ENCODE measurements at regions not wholly inside any gene's neighbourhood (a gene's known extent, or its start where the extent isn't known, plus 50 kb on each side); places are given as distances from the start of the nearest gene placed in this dataset.
"Not testable (repeated sequence)": the region's sequence is repeated elsewhere in the genome, so short reads cannot be mapped to it uniquely, and the experiment has no call there.

- H3K23me2 ChIP-seq (ENCODE audit: low read depth, low read length); H3K4me1 ChIP-seq (replicated peaks in 1 of 4; ENCODE audit: control insufficient read depth in 3 of 4, insufficient read depth in 4 of 4, low read length in 3 of 4); DNase-seq (ENCODE audit: low read depth in 1 of 2, low spot score in 2 of 2); H3K79me1 ChIP-seq (ENCODE audit: low read depth, low read length); FAIRE-seq; H3K14ac ChIP-seq (ENCODE audit: insufficient read length); H3K56ac ChIP-seq (replicated peaks; ENCODE audit: insufficient read length, low read depth, low read length); H4K20me1 ChIP-seq (replicated peaks in 1 of 2; ENCODE audit: control insufficient read depth in 1 of 2, insufficient read depth in 2 of 2, low read length in 2 of 2); H3K36me3 ChIP-seq (ENCODE audit: control insufficient read depth in 2 of 4, insufficient read depth in 4 of 4, low read length in 3 of 4); H2AFZ ChIP-seq (ENCODE audit: low read length); H2BK12ac ChIP-seq (ENCODE audit: low read depth, low read length); H3K9me3 ChIP-seq (ENCODE audit: insufficient read depth in 2 of 2, low read depth in 1 of 2, low read length in 1 of 2); H3K9ac ChIP-seq (replicated peaks in 1 of 4; ENCODE audit: extremely low read depth in 1 of 4, low read depth in 3 of 4, low read length in 3 of 4); POLR2A ChIA-PET (ENCODE audit: partially characterized antibody); H3K18ac ChIP-seq (ENCODE audit: extremely low read depth, low read length); H2BK20ac ChIP-seq (ENCODE audit: low read length); H3K23ac ChIP-seq (ENCODE audit: insufficient read length); H4K5ac ChIP-seq (ENCODE audit: insufficient read length, low read depth, low read length); H4K8ac ChIP-seq (ENCODE audit: extremely low read depth, insufficient read depth, low read length); H2BK5ac ChIP-seq (ENCODE audit: low read depth, low read length); H4K91ac ChIP-seq (replicated peaks; ENCODE audit: insufficient read length, low read length); H2BK120ac ChIP-seq (replicated peaks; ENCODE audit: low read depth, low read length); H3K4me3 ChIP-seq (ENCODE audit: extremely low read depth in 1 of 4, insufficient read depth in 2 of 4, low read depth in 3 of 4, low read length in 4 of 4); H3K27ac ChIP-seq (ENCODE audit: low read depth, low read length); H2AK5ac ChIP-seq (ENCODE audit: low read depth, low read length); H3K4ac ChIP-seq (replicated peaks; ENCODE audit: insufficient read length, low read depth, low read length); H3K27me3 ChIP-seq (replicated peaks in 1 of 4; ENCODE audit: control insufficient read depth in 3 of 4, extremely low read depth in 1 of 4, insufficient read depth in 3 of 4, low read length in 3 of 4); H3K79me2 ChIP-seq (ENCODE audit: control insufficient read depth in 1 of 2, insufficient read depth in 2 of 2, low read length in 2 of 2); H2BK15ac ChIP-seq (ENCODE audit: low read length); H3K4me2 ChIP-seq (ENCODE audit: insufficient read depth in 1 of 2, low read depth in 2 of 2, low read length in 2 of 2): not testable (repeated sequence)
- WGBS, 2 experiments (ENCODE audit: extremely low coverage in 1 of 2, insufficient coverage in 1 of 2, insufficient read length in 1 of 2, insufficient replicate concordance in 2 of 2, low coverage in 1 of 2, low lambda C conversion rate in 2 of 2, missing lambda C conversion rate in 1 of 2) = 92% methylated on average over 1 of the region's 1 CpG; no CpG with 5 or more reads in 1 of the 2 experiments
- CTCF ChIA-PET (ENCODE audit: partially characterized antibody) = interaction anchor here (0.8 to 1.6 kb wide), 3 partner anchors 15 to 599 kb away, joined by 3 to 4 read pairs (median 4); no protein-coding TSS in a partner anchor
Observed at GRCh38 chr3:24699078-24699477, 204.4 kb upstream of the THRB start.

Measured in H1 (cell line).